Keratinocyte (primary cell): ENCODE measurements at regions not wholly inside any gene's neighbourhood (a gene's known extent, or its start where the extent isn't known, plus 50 kb on each side); places are given as distances from the start of the nearest gene placed in this dataset.

Experiments
- EZH2 ChIP-seq: IDR thresholded peaks from one replicate; pipeline ENCODE4 v1.6.1; 2012; ENCODE audit warnings: inconsistent platforms, mild to moderate bottlenecking, low read length, moderate library complexity
- TF ChIP-seq, protein P1 (sequence below), 3 experiments: IDR thresholded peaks in 1 of 3; conservative IDR thresholded peaks in 1 of 3; optimal IDR thresholded peaks in 1 of 3; 2 replicates in 2 of 3; 3 replicates in 1 of 3; pipeline versions ENCODE3 to v1.5.1; 2011; ENCODE audit warnings: low read length in 3 of 3, mild to moderate bottlenecking in 3 of 3, moderate library complexity in 2 of 3, control low read depth in 1 of 3, inconsistent platforms in 1 of 3; ENCODE audit not compliant: insufficient read depth in 2 of 3; ENCODE audit errors: extremely low read depth in 1 of 3

GRCh38 chr4:180054291-180054690 is 2188.9 kb upstream of the TENM3 start:
- TF ChIP-seq, protein P1, sequence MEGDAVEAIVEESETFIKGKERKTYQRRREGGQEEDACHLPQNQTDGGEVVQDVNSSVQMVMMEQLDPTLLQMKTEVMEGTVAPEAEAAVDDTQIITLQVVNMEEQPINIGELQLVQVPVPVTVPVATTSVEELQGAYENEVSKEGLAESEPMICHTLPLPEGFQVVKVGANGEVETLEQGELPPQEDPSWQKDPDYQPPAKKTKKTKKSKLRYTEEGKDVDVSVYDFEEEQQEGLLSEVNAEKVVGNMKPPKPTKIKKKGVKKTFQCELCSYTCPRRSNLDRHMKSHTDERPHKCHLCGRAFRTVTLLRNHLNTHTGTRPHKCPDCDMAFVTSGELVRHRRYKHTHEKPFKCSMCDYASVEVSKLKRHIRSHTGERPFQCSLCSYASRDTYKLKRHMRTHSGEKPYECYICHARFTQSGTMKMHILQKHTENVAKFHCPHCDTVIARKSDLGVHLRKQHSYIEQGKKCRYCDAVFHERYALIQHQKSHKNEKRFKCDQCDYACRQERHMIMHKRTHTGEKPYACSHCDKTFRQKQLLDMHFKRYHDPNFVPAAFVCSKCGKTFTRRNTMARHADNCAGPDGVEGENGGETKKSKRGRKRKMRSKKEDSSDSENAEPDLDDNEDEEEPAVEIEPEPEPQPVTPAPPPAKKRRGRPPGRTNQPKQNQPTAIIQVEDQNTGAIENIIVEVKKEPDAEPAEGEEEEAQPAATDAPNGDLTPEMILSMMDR (optimal IDR thresholded peaks at IDR 0.05 in 1 of 3, IDR thresholded peaks at IDR 0.05 in 1 of 3, conservative IDR thresholded peaks at IDR 0.05 in 1 of 3; ENCODE audit: extremely low read depth in 1 of 3, insufficient read depth in 2 of 3, low read length in 3 of 3): no peak
- TF ChIP-seq EZH2: no peak
